Stomach (tissue), 8 donors: ENCODE measurements at regions not wholly inside any gene's neighbourhood (a gene's known extent, or its start where the extent isn't known, plus 50 kb on each side); places are given as distances from the start of the nearest gene placed in this dataset.
A peak's percentile ranks its signal among the peaks of the same experiment; 100 is the strongest.
"Not testable (repeated sequence)": the region's sequence is repeated elsewhere in the genome, so short reads cannot be mapped to it uniquely, and the experiment has no call there.

Experiments used
- DNase-seq, 2 donors: peaks; one replicate each; pipeline versions ENCODE4 v3.0.0 to v3.0.0-alpha.2; 2013 to 2019
- H3K27ac ChIP-seq, 5 donors: fragments of 200-600 bp in 4 of 5; sonication (generic) in 4 of 5; one replicate each; pipeline ENCODE4 v1.5.1; 2013 to 2019; ENCODE audit warnings: mild to moderate bottlenecking in 1 of 5, moderate library complexity in 1 of 5
- H3K27me3 ChIP-seq, 3 donors: fragments of 200-600 bp; sonication (generic); one replicate each; pipeline ENCODE4 v1.5.1; 2017 to 2019; ENCODE audit warnings: mixed run types in 1 of 3
- H3K36me3 ChIP-seq, 4 donors: fragments of 200-600 bp; sonication (generic); 1 replicate in 3 of 4; 2 replicates in 1 of 4; pipeline ENCODE4 v1.5.1; 2016 to 2019
- H3K4me1 ChIP-seq, 4 donors: fragments of 200-600 bp; sonication (generic); one replicate each; pipeline ENCODE4 v1.5.1; 2016 to 2019
- H3K4me3 ChIP-seq, 4 donors: fragments of 200-600 bp; sonication (generic) in 3 of 4; one replicate each; pipeline ENCODE4 v1.5.1; 2016 to 2019; ENCODE audit warnings: mild to moderate bottlenecking in 1 of 4
- H3K9me3 ChIP-seq, 4 donors: fragments of 200-600 bp; sonication (generic); one replicate each; pipeline ENCODE4 v1.5.1; 2016 to 2019
- CTCF ChIP-seq, 7 experiments: fragments of 450-650 bp in 4 of 7; fragments of 200-600 bp in 3 of 7; sonication (generic) in 3 of 7; IDR thresholded peaks; one replicate each; pipeline ENCODE4 v1.5.1; 2016 to 2019; ENCODE audit warnings: antibody characterized with exemption in 7 of 7, control low read depth in 2 of 7, mild to moderate bottlenecking in 1 of 7
- EP300 ChIP-seq: sonication (generic); formaldehyde crosslinking; IDR thresholded peaks from one replicate; pipeline ENCODE4 v1.6.1; 2017; ENCODE audit warnings: antibody characterized with exemption
- POLR2A ChIP-seq, 4 donors: fragments of 450-650 bp; IDR thresholded peaks; one replicate each; pipeline ENCODE4 v1.6.1; 2016; ENCODE audit warnings: antibody characterized with exemption in 4 of 4, control low read depth in 2 of 4, mild to moderate bottlenecking in 1 of 4, moderate library complexity in 1 of 4
- POLR2AphosphoS5 ChIP-seq, 3 donors: sonication (generic); formaldehyde crosslinking; IDR thresholded peaks; one replicate each; pipeline ENCODE4 v1.6.1; 2016; ENCODE audit warnings: antibody characterized with exemption in 3 of 3
- WGBS, 5 donors: extraction: QIAGEN DNeasy Blood & Tissue Kit in 3 of 5; methylation state at CpG; one replicate each; pipeline versions ENCODE4 v1.1.5 to v1.1.7; 2013 to 2018; 5-methylcytosine and 5-hydroxymethylcytosine counted together
- intact Hi-C: fragments of 100-400 bp; cut with DNase I; formaldehyde crosslinking; loops from one replicate; pipeline ENCODE4 v1.15.1; 2023; ENCODE audit warnings: low total_unique reads
- donor health status: healthy with polysubstance abuse.
- donor health status: Bipolar disorder and iron deficiency.
- donor health status: healthy.

- 11 to 19% (median 14%) methylated on average over 22 to 26 of the region's 26 CpGs for WGBS, 5 donors
- peaks cover 10 to 69% (median 47%) of the 10 kb centered on the region in 3 donors for H3K27me3 ChIP-seq
- DNase-seq: no peak
- H3K36me3 ChIP-seq: no peaks in the 10 kb centered on the region
- no peak overlapping the region for H3K27ac ChIP-seq
- TF ChIP-seq EP300 (no peak), POLR2A (IDR thresholded peaks at IDR 0.05) (no peak), CTCF (IDR thresholded peaks at IDR 0.05) (no peak), POLR2AphosphoS5 (IDR thresholded peaks at IDR 0.05) (no peak)
- H3K4me1 ChIP-seq: peaks cover 7 to 12% (median 10%) of the 10 kb centered on the region in 4 donors
- H3K4me3 ChIP-seq: peak overlapping the region in 1 of 4 donors; percentile 3
- H3K9me3 ChIP-seq: no peaks in the 10 kb centered on the region
- intact Hi-C loops: no loop called here
Measured at GRCh38 chr22:25281675-25282345, 62.4 kb downstream of the CRYBB2 start.

GRCh38 chr22:25282346-25282670 lies 62.9 kb downstream of the CRYBB2 start:
- peak in 1 of 2 donors; percentile 1 for DNase-seq
- H3K27ac ChIP-seq: no peak overlapping the region
- H3K36me3 ChIP-seq: no peaks in the 10 kb centered on the region
- H3K9me3 ChIP-seq: no peaks in the 10 kb centered on the region
- peaks cover 10 to 69% (median 49%) of the 10 kb centered on the region in 3 donors for H3K27me3 ChIP-seq
- WGBS, 5 donors: 0 to 4% (median 2%) methylated on average over 17 of the region's 17 CpGs
- TF ChIP-seq POLR2AphosphoS5 (IDR thresholded peaks at IDR 0.05) (no peak), CTCF (IDR thresholded peaks at IDR 0.05) (no peak), POLR2A (IDR thresholded peaks at IDR 0.05) (no peak), EP300 (no peak)
- peak overlapping the region in 2 of 4 donors; percentile 3 to 13 for H3K4me3 ChIP-seq
- intact Hi-C loops: no loop called here
- peaks cover 7 to 12% (median 10%) of the 10 kb centered on the region in 4 donors for H3K4me1 ChIP-seq

- WGBS, 5 donors: 2 to 5% (median 4%) methylated on average over 43 to 91 of the region's 91 CpGs
- H3K4me3 ChIP-seq: peak overlapping the region in 3 of 4 donors; percentile 3 to 13 (median 6)
- TF ChIP-seq POLR2AphosphoS5 (IDR thresholded peaks at IDR 0.05) (no peak), EP300 (no peak), POLR2A (IDR thresholded peaks at IDR 0.05) (no peak)
- no peaks in the 10 kb centered on the region for H3K9me3 ChIP-seq
- peaks cover 7 to 12% (median 10%) of the 10 kb centered on the region in 4 donors for H3K4me1 ChIP-seq
- intact Hi-C loops: no loop called here
- no peak overlapping the region for H3K27ac ChIP-seq
- peak in 1 of 2 donors; percentile 4 for DNase-seq
- H3K27me3 ChIP-seq: peaks cover 10 to 69% (median 49%) of the 10 kb centered on the region in 3 donors
- H3K36me3 ChIP-seq: no peaks in the 10 kb centered on the region
Measured at GRCh38 chr22:25282671-25283561, 63.5 kb downstream of the CRYBB2 start.

GRCh38 chr22:25288481-25288880 lies 69.0 kb downstream of the CRYBB2 start:
- intact Hi-C loops, H3K36me3 ChIP-seq, DNase-seq, H3K27ac ChIP-seq, H3K9me3 ChIP-seq, H3K4me3 ChIP-seq, H3K4me1 ChIP-seq: not testable (repeated sequence)
- H3K27me3 ChIP-seq: peaks cover 0 to 23% (median 16%) of the 10 kb centered on the region in 3 donors
- 52 to 69% (median 59%) methylated on average over 2 to 5 of the region's 5 CpGs for WGBS, 5 donors

- H3K4me1 ChIP-seq, H3K4me3 ChIP-seq, DNase-seq, H3K27ac ChIP-seq, intact Hi-C loops, H3K36me3 ChIP-seq, H3K9me3 ChIP-seq: not testable (repeated sequence)
- 64 to 80% (median 75%) methylated on average over 3 to 4 of the region's 4 CpGs for WGBS, 5 donors
- H3K27me3 ChIP-seq: peaks cover 0 to 31% (median 5%) of the 10 kb centered on the region in 3 donors
Measured at GRCh38 chr22:25301912-25302311, 82.5 kb downstream of the CRYBB2 start.

- H3K36me3 ChIP-seq, DNase-seq, H3K4me3 ChIP-seq, H3K9me3 ChIP-seq, H3K27ac ChIP-seq, intact Hi-C loops, H3K4me1 ChIP-seq: not testable (repeated sequence)
- peaks cover 0 to 13% (median 6%) of the 10 kb centered on the region in 3 donors for H3K27me3 ChIP-seq
- 10 to 41% (median 21%) methylated on average over 1 to 2 of the region's 4 CpGs for WGBS, 5 donors
Measured at GRCh38 chr22:25309586-25309985, 90.1 kb downstream of the CRYBB2 start.

- H3K4me1 ChIP-seq, DNase-seq, intact Hi-C loops, H3K4me3 ChIP-seq, H3K27ac ChIP-seq, H3K36me3 ChIP-seq, H3K9me3 ChIP-seq: not testable (repeated sequence)
- WGBS, 5 donors: 42 to 74% (median 64%) methylated on average over 1 to 2 of the region's 5 CpGs
- H3K27me3 ChIP-seq: peaks cover 0 to 12% (median 6%) of the 10 kb centered on the region in 3 donors
Measured at GRCh38 chr22:25311924-25312323, 92.5 kb downstream of the CRYBB2 start.
